NCI-H2227 treated with DMSO at 0.1 percent for 48 hours (cell line): ENCODE measurements at regions not wholly inside any gene's neighbourhood (a gene's known extent, or its start where the extent isn't known, plus 50 kb on each side); places are given as distances from the start of the nearest gene placed in this dataset.
"Not testable (repeated sequence)": the region's sequence is repeated elsewhere in the genome, so short reads cannot be mapped to it uniquely, and the experiment has no call there.

ENCODE experiments used
- DNase-seq: peaks from one replicate; lab custom pipeline; 2025; lab: John Stamatoyannopoulos, UW

DNA sequence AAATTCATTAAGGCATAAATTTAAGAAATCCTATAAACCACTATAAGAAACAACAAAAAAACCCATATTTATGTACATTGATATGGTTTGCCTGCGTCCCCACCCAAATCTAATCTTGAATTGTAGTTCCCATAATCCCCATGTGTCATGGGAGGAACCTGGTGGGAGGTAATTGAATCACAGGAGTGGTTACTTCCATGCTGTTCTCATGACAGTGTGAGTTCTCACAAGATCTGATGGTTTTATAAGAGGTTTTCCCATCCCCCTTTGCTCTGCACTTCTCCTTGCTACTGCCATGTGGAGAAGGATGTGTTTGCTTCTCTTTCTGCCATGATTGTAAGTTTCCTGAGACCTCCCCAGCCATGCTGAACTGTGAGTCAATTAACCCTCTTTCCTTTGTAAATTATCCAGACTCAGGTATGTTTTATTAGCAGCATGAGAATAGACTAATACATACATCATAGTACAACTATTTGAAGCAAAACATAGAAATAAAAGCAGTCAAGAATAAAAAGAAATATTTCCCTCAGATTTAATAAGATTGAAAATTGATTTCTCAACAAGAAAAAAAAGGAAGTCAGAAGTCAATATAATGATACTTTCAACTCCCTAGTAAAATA is 209.0 kb upstream of the GPC6 start:
- DNase-seq: no peak

DNA sequence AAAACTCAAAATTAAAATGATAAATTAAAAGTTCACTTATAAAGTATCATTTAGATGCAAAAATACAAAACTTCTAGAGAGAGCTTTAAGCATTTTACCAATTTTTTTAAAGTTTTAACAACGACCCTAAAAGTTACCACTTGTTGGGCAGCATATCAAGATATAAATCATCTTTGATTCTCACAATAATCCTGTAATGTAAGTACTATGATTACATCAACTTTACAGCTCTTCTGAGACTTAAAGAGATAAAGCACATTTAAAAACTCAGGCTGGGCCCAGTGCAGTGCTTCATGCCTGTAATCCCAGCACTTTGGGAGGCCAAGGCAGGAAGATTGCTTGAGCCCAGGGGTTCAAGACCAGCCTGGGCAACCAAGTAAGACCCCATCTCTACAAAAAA is 202.7 kb upstream of the GPC6 start:
- no peak for DNase-seq

DNA sequence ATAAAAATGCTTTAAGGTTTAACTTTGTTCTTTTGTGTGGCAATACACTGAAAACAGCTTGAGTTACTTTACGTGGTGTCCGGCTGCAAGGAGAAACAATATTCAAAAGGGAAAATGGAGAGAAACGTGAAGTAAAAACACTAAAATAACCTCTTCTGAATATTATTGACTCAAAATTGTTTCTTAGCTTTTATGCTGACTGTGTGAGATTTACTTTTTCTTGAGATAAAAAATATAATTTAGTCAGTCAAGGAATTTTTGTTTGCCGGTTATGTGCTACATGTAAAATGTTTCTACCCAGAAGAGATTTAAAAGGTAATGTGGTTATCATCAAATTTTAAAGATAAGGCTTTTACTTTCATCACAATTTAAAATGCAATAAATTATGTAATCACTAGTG is 200.6 kb upstream of the GPC6 start:
- DNase-seq: no peak

DNA sequence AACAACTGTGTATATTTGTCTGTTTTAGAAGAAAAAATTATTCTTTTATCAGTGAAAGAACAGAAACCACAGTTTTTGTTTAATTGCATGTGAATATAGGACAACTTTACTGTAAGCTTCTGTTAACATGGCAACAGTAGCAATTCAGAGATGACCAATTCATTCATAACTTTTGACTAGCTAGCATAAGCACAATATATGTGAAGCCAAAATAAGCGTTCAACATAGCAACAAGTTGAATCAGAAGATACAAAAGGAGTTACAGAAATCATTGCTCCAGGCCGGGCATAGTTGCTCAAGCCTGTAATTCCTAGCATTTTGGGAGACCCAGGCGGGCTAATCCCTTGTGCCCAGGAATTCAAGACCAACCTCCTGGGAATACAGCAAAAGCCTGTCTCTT is 197.1 kb upstream of the GPC6 start:
- no peak for DNase-seq

DNA sequence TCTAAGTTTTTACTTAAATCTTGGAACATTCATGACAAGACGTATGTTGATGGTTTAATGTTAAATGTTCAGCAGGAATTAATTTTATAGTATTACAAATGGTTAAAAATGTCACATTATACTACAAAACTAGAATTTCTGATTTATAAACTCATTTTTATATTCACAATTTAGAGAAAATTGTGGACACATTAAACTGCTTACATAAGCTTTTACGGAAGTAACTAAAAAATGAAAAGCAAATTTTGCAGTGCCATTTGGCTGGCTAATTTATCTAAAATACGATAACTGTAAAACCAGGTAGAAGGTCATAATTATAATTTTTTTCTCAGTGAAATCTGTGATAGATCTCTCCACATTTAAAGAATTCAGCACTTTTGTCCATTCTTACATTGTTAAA is 190.2 kb upstream of the GPC6 start:
- DNase-seq: no peak

DNA sequence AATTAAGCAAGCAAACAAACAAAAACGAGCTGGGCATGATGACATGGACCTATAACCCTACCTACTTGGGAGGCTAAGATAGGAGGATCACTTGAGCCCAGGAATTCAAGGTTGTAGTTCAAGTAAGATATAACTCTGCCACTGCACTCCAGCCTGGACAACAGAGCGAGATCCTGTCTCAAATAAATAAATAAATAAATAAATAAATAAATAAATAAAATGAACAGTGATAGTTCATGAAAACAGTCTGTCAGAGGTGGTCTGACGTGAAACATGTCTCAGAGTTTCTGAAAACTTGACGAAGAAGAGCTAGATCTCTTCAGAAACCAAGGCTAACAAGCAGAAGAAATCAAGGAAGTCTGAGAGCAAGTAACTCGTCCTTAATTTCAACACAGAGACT is 188.8 kb upstream of the GPC6 start:
- DNase-seq: no peak

DNA sequence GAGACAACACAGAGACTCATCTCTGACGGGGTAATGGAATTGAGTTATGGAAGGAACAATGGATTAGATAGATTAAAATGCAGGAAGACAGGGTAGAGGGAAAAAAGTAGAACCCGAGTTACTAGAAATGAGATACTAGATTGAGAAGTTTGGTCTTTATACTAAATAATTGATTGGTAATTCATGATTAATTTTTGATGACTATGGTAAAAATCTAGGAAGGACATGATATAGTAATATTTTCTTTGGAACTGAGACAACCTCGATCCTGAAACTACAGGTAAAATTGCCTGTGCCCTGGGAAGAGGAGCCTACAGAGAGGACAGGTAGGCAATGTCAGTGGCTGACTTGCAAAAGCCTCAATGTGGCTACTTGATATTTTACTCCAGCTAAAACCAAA is 188.4 kb upstream of the GPC6 start:
- no peak for DNase-seq

DNA sequence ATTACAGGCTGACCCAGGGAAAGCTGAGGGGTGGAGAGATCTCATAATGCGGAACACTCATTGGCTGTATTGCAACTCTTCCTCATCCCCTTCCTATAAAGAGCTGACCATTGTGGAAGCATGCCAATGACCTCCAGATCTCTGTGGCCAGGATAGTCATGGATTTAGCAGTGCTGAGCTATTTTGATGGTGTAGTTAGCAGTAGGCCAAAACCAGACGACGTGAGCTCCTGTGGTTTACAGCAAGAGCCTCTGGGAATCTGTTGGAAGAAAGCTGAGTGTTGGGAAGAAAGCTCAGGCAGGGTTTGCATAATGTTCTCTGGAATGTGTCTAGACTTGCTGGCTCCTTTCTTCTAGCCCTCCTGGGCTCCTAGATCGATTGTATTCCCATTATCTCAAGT is 187.5 kb upstream of the GPC6 start:
- no peak for DNase-seq

DNA sequence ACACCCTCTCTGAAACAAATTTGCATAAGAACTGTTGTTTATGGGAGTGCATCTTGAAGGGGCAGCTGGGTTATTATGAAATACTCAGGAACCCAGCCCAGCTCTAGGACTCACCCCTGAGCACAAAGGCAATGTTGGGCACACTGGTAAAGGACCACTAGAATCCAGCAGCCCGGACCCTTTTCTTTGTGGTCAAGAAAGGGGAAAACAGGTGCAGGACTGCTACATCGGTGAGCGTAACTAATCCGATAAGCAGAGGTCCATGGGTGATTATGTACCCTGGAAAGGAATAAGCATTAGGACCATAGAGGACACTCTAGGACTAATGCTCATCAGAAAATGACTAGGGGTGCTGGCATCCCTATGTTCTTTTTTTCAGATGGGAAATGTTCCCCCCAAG is 185.0 kb upstream of the GPC6 start:
- DNase-seq: not testable (repeated sequence)

DNA sequence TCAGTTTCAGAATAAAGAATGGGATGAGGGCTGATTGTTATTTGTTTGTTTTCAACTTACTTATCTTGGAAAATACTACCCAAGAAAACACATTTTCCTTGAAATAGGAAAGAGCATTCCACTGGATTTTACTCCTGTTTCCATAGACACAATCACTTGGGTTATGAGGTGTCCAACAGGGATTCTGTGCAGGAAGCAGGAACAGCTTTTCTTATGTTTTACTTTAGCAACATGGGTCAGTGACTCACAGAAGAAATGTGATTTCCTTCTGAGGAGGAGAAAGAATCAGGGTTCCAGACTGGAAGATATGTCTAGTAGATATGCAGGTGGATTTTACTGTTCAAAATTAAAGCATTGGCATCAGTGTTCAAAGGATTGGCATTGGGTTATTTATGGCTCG is 180.8 kb upstream of the GPC6 start:
- no peak for DNase-seq

DNA sequence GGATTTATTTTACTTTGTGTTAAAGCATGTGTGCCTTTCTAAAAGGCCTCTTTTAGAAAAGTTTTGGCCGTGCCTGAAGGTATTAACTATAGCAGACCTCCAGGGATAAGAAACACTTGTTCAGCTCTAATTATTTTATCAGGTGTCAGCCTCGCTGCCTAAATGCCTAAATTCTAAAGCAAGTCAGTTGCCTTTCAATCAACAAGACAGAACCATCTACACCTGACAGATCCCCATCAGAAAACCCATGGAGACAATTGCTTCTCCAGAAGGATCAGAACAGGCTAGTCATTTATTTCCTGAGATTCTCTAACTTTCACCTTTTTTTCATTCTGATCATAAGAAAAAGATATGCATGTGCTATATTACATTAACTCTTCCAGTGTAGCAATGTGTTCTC is 171.4 kb upstream of the GPC6 start:
- DNase-seq: no peak

DNA sequence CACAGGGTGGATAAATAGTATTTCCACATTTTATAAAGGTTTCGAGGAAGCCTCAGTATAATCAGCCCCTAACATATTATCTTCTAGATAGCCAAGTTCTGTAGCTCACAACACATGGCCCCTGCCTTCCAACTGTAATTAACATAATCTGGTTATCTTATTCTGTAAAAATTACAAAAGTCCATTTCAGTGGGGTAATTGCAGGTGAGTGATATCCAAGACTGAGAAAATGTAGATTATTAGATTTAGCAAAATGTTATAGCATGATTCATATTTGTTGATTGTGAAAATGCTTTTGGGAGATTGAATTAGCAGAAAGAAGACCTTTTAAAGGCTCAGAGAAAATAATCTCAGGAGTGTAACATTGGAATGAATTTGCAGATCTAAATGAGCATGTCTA is 168.3 kb upstream of the GPC6 start:
- DNase-seq: no peak

DNA sequence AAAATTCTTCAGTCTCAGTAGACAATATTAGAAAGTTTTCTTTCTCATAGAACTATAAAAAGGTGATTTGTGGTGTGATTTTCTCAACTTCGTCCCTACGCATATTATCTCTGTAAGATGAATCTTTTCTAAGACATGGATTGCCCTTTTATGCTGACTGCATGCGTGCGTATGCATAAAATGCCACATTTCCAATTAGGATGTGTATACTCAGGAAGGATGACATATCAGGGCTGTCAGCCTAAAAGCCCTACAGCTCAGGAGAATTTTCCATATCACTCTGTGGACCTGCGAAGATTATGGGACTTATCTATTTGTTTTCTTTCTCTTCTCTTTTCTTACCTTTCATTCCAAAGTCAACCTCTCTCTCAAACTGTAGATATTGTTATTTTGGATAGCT is 166.5 kb upstream of the GPC6 start:
- no peak for DNase-seq

DNA sequence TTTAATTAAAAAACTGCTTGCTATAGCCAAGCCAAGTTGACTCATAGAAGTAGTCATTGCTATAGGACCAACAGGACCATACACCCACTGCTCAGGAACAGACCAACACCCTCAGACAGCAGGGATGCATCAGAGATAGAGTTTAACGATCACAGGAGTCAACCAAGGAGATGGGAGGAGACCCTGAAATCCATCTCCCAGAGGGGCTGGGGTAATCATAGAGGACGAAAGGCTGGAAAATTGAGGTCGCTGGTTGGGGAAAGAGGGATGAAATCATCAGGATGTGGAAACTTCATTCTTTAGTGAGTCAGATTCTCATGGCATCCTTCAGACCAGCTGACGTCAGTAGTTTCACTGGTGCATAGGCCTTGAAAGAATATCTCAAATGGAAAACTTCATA is 160.4 kb upstream of the GPC6 start:
- no peak for DNase-seq

DNA sequence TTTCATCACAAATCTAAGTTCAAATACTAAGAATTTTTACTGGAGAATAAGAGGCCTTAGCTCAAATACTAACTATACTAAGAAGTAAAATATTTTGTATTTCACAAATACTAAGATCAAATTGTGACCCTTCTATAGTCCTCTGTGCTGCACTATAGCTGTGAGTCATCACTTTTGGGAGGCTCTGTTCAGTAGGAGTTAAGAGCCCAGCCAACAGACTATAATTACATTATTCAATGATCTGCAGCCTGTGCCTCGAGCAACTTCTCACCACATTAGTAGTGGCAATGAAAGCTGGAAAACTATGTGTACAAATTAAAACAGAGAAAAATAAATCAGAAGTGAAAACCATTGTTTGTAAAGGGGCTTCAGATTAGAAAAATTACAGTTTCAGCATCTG is 147.3 kb upstream of the GPC6 start:
- DNase-seq: peak; percentile 4

DNA sequence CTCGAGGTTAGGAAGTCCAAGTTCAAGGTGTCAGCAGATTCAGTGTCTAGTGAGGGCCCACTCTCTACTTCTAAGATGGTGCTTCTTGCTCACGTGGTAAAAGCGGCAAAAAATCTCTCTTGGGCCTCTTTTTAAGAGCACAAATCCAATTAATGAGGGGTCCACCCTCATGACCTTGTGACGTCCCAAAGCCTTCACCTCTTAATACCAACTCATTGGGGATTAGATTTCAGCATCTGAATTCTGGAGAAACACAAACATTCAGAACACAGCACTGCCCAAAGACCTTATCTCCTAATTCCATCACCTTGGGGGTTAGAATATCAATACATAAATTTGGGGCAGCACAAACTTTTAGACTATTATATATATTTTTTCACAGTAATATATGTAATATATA is 146.4 kb upstream of the GPC6 start:
- DNase-seq: no peak

DNA sequence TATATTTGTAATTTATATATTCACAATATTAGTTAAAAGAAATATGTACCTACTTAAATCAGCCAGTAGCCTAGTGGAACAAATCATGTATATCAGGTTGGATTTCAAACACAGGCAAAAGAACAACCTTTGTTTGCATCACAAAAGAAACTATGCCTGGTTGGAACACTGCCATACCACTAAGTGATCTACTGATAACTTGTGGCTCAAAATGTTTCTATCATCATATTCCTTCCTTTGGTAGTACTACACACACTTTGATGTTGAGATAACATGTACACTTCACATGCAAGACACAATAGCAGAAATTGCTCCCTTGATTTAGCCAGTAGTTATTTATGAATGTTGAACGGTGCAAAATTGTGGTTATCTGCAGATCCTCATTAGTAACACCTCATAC is 146.0 kb upstream of the GPC6 start:
- peak; percentile 6 for DNase-seq

DNA sequence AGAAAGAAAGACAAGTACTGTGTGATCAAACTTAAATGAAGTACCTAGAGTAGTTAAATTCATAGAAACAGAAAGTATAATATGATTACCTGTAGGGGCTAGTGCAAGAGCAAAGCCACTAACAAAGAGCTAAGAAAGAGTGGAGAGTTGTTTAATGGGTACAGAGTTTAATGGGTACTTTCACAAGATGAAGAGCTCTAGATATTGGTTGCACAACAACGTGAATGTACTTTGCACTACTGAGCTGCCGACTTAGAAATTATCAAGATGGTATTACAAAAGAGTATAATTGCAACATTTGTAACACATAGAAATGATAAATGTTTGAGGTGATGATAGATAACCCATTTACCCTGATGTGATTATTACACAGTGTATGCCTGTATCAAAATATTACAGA is 140.3 kb upstream of the GPC6 start:
- DNase-seq: no peak

DNA sequence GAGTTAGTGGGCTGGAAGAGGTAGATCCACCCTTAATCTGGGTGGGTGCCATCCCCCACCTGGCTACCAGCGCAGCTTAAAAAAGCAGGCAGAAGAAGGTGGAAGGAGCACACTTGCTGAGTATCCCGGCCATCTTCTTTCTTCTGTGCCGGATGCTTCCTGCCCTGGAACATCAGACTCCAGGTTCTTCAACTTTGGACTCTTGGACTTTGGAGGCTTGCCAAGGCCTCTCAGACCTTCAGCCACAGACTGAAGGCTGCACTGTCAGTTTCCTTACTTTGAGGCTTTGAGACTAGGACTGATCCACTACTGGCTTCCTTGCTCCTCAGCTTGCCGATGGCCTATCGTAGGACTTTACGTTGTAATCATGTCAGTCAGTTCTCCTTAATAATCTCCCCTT is 127.6 kb upstream of the GPC6 start:
- DNase-seq: no peak

DNA sequence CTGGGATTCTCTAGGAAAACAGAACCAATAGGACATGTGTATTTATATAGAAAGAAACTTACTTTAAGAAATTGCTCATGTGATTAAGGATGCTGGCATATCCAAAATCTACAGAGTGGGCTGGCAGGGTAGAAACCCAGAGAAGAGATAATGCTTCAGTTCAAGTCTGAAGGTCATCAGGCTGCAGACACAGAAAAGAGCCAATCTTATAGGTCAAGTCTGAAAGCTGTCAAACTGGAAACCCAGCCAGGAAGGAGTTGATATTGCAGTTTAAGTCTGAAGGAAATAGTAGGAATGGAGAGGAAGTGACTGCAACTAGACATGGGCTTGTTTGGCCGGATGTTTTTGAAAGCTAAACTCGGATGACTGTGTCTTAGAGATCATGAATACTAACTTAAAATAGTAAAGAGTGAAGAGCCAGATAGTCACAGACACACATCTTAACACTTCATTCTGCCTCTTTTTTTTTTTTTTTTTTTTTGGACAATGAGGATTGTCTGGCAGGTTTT is 125.3 kb upstream of the GPC6 start:
- DNase-seq: no peak

DNA sequence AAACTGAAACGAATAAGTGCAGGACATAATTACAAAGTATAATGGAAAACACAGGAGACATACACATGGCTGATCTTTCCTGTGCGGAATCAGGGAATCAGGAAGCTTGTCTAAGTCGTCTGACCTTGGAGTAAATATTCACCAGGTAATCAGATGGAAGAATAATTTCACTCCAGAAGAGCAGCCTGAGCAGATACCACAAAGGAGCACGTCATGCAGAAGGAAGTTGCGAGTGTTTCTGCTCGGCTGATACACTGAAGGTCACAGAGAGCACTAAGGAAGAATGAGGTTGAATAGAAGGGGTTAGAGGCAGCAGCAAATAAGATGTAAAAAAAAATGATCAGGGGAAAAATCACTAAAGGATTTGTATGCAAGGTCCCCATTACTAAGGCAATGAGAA is 122.3 kb upstream of the GPC6 start:
- DNase-seq: no peak

DNA sequence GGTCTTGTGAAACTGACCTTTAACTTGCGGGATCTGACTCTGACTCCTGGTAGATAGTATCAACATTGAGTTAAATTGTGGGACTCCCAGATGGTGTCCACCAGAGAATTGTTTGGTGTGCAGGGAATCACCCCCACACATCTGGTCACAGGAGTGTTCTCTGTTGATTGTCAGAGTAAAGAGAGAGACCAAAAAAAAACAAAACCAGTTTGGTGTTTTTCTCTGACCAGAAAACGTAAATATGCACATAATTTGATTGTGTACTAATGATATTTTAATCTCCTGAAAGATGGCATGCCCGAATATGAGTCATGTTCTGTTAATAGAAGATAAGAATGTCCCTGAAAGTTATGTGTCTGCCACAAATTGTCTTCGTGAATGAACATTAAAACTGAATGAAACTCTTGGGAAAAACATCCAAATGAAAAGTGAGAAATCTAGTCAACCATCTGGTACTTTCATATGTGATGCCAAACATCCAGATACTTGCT is 118.5 kb upstream of the GPC6 start:
- DNase-seq: no peak

DNA sequence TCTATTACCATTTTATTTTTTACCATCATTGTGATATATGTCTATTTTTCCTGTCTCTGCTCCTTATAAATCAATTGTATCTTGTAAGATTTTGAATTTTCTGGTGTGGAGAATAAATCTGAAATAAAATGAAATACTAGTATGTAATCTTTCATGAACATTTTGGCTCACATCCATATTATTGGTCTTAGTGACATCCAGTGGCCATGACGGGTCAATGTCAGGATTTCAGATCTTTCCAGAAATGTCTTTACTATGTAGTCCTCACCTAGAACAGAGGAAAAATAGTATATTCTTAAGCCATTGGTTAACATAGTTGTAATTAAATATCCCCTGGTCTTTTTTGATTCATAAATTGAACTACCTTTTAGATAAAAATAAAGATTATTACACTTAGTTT is 109.8 kb upstream of the GPC6 start:
- DNase-seq: no peak

DNA sequence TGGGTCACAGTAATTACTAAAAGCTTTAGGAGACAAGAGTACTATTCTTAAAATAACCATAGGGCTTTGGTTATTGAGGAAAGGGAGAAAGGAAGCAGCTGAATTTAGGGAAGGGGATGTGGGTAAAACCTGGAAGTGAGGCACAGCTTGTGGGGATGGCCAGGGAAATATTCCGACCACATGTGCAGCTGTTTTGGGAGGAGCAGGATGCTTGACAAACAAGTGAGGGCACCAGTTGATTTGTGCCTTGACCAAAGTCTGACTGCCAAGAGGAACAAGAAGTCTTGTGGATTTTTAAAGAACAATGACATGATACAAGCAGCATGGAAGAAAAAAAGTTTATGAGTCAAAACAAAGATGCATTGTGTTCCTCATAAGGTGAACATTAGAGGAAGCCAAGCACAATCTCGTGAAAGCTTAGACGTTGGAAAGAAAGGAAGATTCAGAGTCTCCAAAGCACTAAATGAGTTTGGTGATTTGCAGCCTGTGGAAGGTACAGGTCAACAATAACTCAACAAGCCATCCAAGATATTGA is 108.5 kb upstream of the GPC6 start:
- no peak for DNase-seq
